Epithelial cell of proximal tubule (primary cell): ENCODE measurements at regions not wholly inside any gene's neighbourhood (a gene's known extent, or its start where the extent isn't known, plus 50 kb on each side); places are given as distances from the start of the nearest gene placed in this dataset.

Source experiments
- DNase-seq: peaks from one replicate; pipeline ENCODE4 v3.0.0-alpha.2; 2011; ENCODE audit warnings: low read depth
- H3K4me3 ChIP-seq: 2 replicates; pipeline ENCODE4 v1.5.1; 2011; ENCODE audit warnings: low read depth, mild to moderate bottlenecking, low read length
- TF ChIP-seq, protein P1 (sequence below): conservative IDR thresholded peaks from 2 replicates; pipeline ENCODE4 v1.5.1; 2012; ENCODE audit warnings: low read depth, mild to moderate bottlenecking, low read length

GRCh38 chr17:72005332-72006163 lies 115.3 kb upstream of the SOX9 start:
- no peak for DNase-seq
- TF ChIP-seq, protein P1, sequence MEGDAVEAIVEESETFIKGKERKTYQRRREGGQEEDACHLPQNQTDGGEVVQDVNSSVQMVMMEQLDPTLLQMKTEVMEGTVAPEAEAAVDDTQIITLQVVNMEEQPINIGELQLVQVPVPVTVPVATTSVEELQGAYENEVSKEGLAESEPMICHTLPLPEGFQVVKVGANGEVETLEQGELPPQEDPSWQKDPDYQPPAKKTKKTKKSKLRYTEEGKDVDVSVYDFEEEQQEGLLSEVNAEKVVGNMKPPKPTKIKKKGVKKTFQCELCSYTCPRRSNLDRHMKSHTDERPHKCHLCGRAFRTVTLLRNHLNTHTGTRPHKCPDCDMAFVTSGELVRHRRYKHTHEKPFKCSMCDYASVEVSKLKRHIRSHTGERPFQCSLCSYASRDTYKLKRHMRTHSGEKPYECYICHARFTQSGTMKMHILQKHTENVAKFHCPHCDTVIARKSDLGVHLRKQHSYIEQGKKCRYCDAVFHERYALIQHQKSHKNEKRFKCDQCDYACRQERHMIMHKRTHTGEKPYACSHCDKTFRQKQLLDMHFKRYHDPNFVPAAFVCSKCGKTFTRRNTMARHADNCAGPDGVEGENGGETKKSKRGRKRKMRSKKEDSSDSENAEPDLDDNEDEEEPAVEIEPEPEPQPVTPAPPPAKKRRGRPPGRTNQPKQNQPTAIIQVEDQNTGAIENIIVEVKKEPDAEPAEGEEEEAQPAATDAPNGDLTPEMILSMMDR: no peak
- no peak overlapping the region for H3K4me3 ChIP-seq

GRCh38 chr17:72008236-72008876 lies 112.5 kb upstream of the SOX9 start:
- H3K4me3 ChIP-seq: no peak overlapping the region
- DNase-seq: no peak
- TF ChIP-seq, protein P1: no peak

- TF ChIP-seq, protein P1: no peak
- DNase-seq: no peak
- H3K4me3 ChIP-seq: no peak overlapping the region
Observed at GRCh38 chr17:72011561-72011960, 109.3 kb upstream of the SOX9 start.

DNA sequence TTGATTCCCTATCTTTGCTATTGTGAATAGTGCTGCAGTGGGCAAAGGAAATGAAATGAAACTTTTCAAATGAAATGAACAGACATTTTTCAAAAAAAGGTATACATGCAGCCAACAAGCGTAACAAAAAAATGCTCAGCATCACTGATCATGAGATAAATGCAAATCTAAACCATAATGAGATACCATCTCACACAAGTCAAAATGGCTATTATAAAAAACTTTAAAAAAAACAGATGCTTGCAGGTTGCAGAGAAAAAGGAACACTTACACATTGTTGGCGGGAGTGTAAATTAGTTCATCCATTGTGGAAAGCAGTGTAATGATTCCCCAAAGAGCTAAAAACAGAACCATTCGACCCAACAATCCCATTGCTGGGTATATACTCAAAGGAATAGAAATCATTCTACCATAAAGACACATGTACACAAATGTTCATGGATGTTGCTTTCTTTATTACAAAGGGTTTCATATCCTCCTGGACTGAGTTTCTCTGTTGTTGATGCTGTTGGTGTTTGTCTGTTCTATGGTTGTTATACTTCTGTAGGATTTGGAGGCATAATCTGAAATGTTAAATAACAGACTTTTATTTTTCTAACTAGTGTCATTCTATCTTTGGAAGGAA lies 99.3 kb upstream of the SOX9 start:
- H3K4me3 ChIP-seq: no peak overlapping the region
- TF ChIP-seq, protein P1: no peak
- no peak for DNase-seq

DNA sequence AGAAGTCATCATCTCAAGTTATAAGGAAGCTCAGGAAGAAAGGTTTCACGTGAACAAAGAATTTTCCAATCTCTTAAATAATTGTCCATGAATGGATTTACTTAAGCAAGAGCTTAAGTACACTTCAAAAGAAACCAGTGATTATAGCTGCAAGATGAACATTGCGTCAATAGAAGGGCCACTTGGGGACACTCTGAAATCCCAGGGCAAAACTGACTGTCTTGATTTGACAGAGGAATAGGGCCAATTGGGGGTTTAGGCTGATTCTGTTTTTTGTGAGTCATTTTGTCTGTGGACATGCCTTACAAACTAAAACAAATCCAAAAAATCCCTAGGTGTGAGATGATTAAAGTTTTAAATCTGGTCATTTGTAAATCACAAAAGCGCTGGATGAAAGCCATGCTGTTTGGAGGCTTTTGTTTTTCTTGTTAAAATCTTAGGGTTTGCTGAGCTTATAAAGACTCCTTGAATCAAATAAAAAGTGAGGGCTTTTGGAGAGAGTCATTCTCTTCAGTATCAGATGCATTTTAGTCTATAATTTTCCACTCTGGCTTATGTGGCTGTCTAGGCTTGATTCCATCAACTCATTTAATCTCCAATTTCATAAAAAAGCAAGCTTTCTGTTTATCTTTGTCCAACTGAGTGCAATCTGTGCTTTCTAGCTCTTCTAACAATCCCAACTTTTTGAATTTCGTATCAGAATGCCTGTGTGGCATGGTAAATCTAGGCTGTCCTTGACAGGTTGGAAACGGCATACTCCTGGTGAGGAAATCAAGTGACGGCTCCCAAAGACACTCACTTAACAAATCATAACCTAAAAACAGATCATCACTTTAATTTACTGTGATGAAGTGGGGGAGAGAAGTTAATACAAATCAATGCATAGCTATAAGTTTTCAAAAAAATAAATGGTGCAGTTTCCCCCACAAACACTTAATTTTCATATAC lies 98.2 kb upstream of the SOX9 start:
- TF ChIP-seq, protein P1: no peak
- DNase-seq: no peak
- no peak overlapping the region for H3K4me3 ChIP-seq

DNA sequence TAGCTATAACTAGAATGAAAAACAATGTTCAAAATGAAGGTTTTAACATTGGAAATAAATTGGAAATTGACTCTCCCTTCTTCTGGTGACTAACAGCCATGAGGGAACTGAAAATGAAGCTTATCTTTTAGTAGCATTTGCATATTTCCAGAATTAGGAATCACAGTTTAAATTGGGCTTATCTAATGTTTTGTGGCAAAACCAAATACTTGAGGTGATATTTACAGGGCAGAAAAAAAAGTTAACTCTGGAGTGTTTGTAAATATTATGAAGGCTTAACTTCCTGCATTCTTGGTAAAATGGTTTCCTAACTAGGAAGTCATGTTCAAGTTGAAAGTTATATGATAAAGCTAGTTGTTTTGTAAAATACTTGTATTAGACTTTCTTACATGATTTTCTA lies 96.4 kb upstream of the SOX9 start:
- DNase-seq: no peak
- TF ChIP-seq, protein P1: no peak
- no peak overlapping the region for H3K4me3 ChIP-seq
